ENCODE measurements at regions not wholly inside any gene's neighbourhood (a gene's known extent, or its start where the extent isn't known, plus 50 kb on each side); places are given as distances from the start of the nearest gene placed in this dataset.

- Mint-ChIP-seq H3K27me3 (no peaks in the 10 kb centered on the region), H3K27ac (no peak overlapping the region), H3K4me3 (no peak overlapping the region), H3K36me3 (ENCODE audit: low read depth) (no peaks in the 10 kb centered on the region), H3K4me1 (no peaks in the 10 kb centered on the region), H3K9me3 (peaks cover 4% of the 10 kb centered on the region)
- DNase-seq = no peak
- POLR2A ChIA-PET = no interaction called here
- TF ChIP-seq CTCF (IDR thresholded peaks at IDR 0.05) = no peak
- CTCF ChIA-PET = no interaction called here
- no peak for ATAC-seq (ENCODE audit: low read depth)
- intact Hi-C loops (cut with micrococcal nuclease) = no loop called here
Measured at GRCh38 chr12:87116780-87117179, 860.6 kb upstream of the MGAT4C start.

- DNase-seq = no peak
- H3K4me3 Mint-ChIP-seq = no peak overlapping the region
- no peaks in the 10 kb centered on the region for H3K36me3 Mint-ChIP-seq (ENCODE audit: low read depth)
- intact Hi-C loops (cut with micrococcal nuclease) = no loop called here
- H3K4me1 Mint-ChIP-seq = no peaks in the 10 kb centered on the region
- peaks cover 4% of the 10 kb centered on the region for H3K9me3 Mint-ChIP-seq
- POLR2A ChIA-PET = no interaction called here
- no peaks in the 10 kb centered on the region for H3K27me3 Mint-ChIP-seq
- no peak for ATAC-seq (ENCODE audit: low read depth)
- no peak for TF ChIP-seq CTCF (IDR thresholded peaks at IDR 0.05)
- CTCF ChIA-PET = no interaction called here
- H3K27ac Mint-ChIP-seq = no peak overlapping the region
Measured at GRCh38 chr12:87112571-87113345, 856.6 kb upstream of the MGAT4C start.

- Mint-ChIP-seq H3K4me3 (no peak overlapping the region), H3K27ac (no peak overlapping the region), H3K27me3 (no peaks in the 10 kb centered on the region), H3K36me3 (ENCODE audit: low read depth) (no peaks in the 10 kb centered on the region), H3K9me3 (no peaks in the 10 kb centered on the region), H3K4me1 (no peaks in the 10 kb centered on the region)
- POLR2A ChIA-PET = no interaction called here
- CTCF ChIA-PET = no interaction called here
- DNase-seq (no peak), ATAC-seq (ENCODE audit: low read depth) (no peak)
- intact Hi-C loops (cut with micrococcal nuclease) = no loop called here
- no peak for TF ChIP-seq CTCF (IDR thresholded peaks at IDR 0.05)
Measured at GRCh38 chr12:87107766-87108165, 851.6 kb upstream of the MGAT4C start.

GRCh38 chr12:87107270-87107669 lies 851.1 kb upstream of the MGAT4C start:
- H3K4me1 Mint-ChIP-seq = no peaks in the 10 kb centered on the region
- no peak overlapping the region for H3K27ac Mint-ChIP-seq
- POLR2A ChIA-PET = no interaction called here
- CTCF ChIA-PET = no interaction called here
- no peaks in the 10 kb centered on the region for H3K27me3 Mint-ChIP-seq
- H3K9me3 Mint-ChIP-seq = no peaks in the 10 kb centered on the region
- H3K36me3 Mint-ChIP-seq (ENCODE audit: low read depth) = no peaks in the 10 kb centered on the region
- intact Hi-C loops (cut with micrococcal nuclease) = no loop called here
- ATAC-seq (ENCODE audit: low read depth) (no peak), DNase-seq (no peak)
- TF ChIP-seq CTCF (IDR thresholded peaks at IDR 0.05) = no peak
- no peak overlapping the region for H3K4me3 Mint-ChIP-seq

GRCh38 chr12:87096082-87096585 lies 839.9 kb upstream of the MGAT4C start:
- no peak for DNase-seq
- CTCF ChIA-PET = no interaction called here
- TF ChIP-seq CTCF (IDR thresholded peaks at IDR 0.05) = no peak
- no peak overlapping the region for H3K27ac Mint-ChIP-seq
- H3K4me1 Mint-ChIP-seq = no peaks in the 10 kb centered on the region
- H3K4me3 Mint-ChIP-seq = no peak overlapping the region
- POLR2A ChIA-PET = no interaction called here
- intact Hi-C loops (cut with micrococcal nuclease) = no loop called here
- peaks cover 4% of the 10 kb centered on the region for H3K9me3 Mint-ChIP-seq
- H3K27me3 Mint-ChIP-seq = no peaks in the 10 kb centered on the region
- no peaks in the 10 kb centered on the region for H3K36me3 Mint-ChIP-seq (ENCODE audit: low read depth)
- ATAC-seq (ENCODE audit: low read depth) = no peak
